NT2/D1 (cell line): ENCODE measurements at regions not wholly inside any gene's neighbourhood (a gene's known extent, or its start where the extent isn't known, plus 50 kb on each side); places are given as distances from the start of the nearest gene placed in this dataset.

Experiments
- SUZ12 ChIP-seq: IDR thresholded peaks from 2 replicates; pipeline ENCODE4 v1.6.1; 2011; ENCODE audit not compliant: insufficient read length, insufficient read depth; ENCODE audit errors: extremely low read depth
- YY1 ChIP-seq: IDR thresholded peaks from 2 replicates; pipeline ENCODE4 v1.6.1; 2011; ENCODE audit not compliant: insufficient read length, insufficient read depth
- ZNF274 ChIP-seq: IDR thresholded peaks from 2 replicates; pipeline ENCODE4 v1.6.1; 2011; ENCODE audit warnings: mild to moderate bottlenecking, low read depth, low read length

- TF ChIP-seq YY1 = no peak
- no peak for TF ChIP-seq SUZ12
- TF ChIP-seq ZNF274 = no peak
Observed at GRCh38 chr21:34235514-34235913, 128.3 kb upstream of the KCNE2 start.
